Right forelimb (tissue), 1 donor: ENCODE measurements at regions not wholly inside any gene's neighbourhood (a gene's known extent, or its start where the extent isn't known, plus 50 kb on each side); places are given as distances from the start of the nearest gene placed in this dataset.
"Not testable (repeated sequence)": the region's sequence is repeated elsewhere in the genome, so short reads cannot be mapped to it uniquely, and the experiment has no call there.

ENCODE experiments used
- DNase-seq: peaks from one replicate; pipeline ENCODE4 v3.0.0-alpha.2; 2018

GRCh38 chr6:40146902-40147301, 212.6 kb upstream of the MOCS1 start:
- no peak for DNase-seq

- no peak for DNase-seq
These were observed 205.2 kb upstream of the MOCS1 start for GRCh38 chr6:40139447-40139846.

- no peak for DNase-seq
These were observed 204.0 kb upstream of the MOCS1 start for GRCh38 chr6:40138273-40138720.

DNA sequence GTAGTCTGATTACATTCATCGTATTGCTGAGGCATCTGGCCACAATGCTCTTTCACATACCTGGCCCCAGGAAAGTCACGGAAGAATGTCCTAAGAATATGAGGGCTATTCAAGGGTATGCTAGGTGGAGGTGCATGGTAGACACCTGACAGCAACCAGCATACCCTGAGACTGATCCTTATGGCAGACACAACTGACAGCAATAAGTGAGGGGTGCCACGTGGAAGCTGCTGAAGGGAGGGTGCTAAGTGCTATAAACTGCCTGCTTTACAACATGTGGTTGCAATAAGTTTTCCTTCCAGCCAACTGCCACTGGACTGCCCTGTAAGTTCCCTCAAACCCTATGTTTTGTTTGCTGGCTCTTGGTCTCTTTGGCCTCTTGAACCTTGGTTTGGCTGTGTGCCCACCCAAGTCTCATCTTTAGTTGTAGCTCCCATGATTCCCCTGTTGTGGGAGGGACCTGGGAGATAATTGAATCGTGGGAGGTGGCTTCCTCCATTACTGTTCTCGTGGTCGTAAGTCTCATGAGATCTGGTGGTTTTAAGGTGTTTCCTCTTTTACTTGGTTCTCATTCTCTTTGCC, 201.3 kb upstream of the MOCS1 start:
- DNase-seq: no peak

- not testable (repeated sequence) for DNase-seq
These were observed 199.7 kb upstream of the MOCS1 start for GRCh38 chr6:40133981-40134380.

GRCh38 chr6:40131675-40132074, 197.4 kb upstream of the MOCS1 start:
- no peak for DNase-seq

GRCh38 chr6:40128127-40128526, 193.9 kb upstream of the MOCS1 start:
- no peak for DNase-seq

- DNase-seq: no peak
These were observed 191.6 kb upstream of the MOCS1 start for GRCh38 chr6:40125680-40126394.

GRCh38 chr6:40124924-40125323, 190.7 kb upstream of the MOCS1 start:
- DNase-seq: no peak

DNA sequence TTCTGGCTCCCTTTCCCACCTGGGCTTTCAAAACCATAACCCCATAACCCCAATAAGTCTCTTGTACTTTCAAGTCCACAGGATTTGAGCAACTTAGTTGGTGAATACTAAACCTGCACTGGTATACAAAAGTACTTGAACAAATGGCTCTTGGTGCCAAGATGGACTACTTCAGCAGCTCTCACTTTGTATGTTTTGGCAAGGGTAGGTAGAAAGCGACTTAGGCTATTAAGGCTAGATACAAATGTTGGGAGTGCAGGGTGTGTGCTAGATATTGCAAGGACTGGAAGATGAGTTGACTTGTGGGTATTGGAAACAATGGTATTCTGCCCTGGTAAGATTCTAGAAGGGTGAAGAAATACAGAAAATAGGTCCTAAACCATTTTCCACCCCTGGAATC, 182.6 kb upstream of the MOCS1 start:
- no peak for DNase-seq

DNA sequence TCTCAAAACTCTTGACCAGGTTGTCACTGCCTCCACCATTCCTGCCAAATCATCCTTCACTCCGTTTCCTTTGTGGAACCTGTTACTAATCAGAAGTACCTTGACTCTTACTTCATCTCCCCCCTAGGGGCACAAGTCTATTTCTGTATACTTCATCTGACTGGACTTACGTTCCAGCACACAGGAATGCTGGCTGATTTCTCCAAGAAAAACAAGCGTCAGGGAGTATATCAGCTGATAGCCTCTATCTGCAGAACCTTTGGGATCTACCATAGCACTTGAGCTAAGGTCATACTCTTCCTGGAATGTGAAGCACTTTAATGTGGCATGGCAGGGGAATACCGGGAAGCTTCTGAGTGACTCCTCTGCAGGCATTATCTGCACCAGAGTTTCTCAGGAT, 178.1 kb upstream of the MOCS1 start:
- DNase-seq: no peak

DNA sequence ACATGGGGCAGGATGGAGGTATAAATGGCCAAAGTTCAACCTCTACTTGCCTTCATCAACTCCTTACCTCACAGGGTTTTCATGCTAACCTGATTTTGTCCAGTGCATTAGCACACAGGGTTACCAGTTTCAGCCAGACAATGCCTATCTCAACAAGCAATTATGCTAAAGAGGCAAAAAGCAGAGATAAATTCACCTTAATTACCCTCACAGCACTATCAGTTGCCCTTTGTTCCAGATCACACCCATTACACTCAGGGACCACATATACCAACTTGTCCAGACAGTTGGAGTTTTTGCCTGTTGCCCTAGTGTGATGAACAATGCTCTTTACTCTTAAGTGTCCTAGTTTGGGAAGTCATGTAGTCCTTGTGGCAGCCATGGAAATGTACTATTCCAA, 174.5 kb upstream of the MOCS1 start:
- DNase-seq: no peak

GRCh38 chr6:40106840-40107239, 172.6 kb upstream of the MOCS1 start:
- DNase-seq: no peak

- no peak for DNase-seq
These were observed 164.5 kb upstream of the MOCS1 start for GRCh38 chr6:40098774-40099173.

GRCh38 chr6:40097590-40097989, 163.3 kb upstream of the MOCS1 start:
- no peak for DNase-seq

GRCh38 chr6:40083141-40083920, 149.1 kb upstream of the MOCS1 start:
- DNase-seq: no peak

- no peak for DNase-seq
These were observed 148.2 kb upstream of the MOCS1 start for GRCh38 chr6:40082278-40083043.

GRCh38 chr6:40077736-40078135, 143.5 kb upstream of the MOCS1 start:
- DNase-seq: no peak

- no peak for DNase-seq
These were observed 143.1 kb upstream of the MOCS1 start for GRCh38 chr6:40077315-40077714.

- no peak for DNase-seq
These were observed 140.9 kb upstream of the MOCS1 start for GRCh38 chr6:40075056-40075590.

- no peak for DNase-seq
These were observed 140.2 kb upstream of the MOCS1 start for GRCh38 chr6:40074306-40075055.

DNA sequence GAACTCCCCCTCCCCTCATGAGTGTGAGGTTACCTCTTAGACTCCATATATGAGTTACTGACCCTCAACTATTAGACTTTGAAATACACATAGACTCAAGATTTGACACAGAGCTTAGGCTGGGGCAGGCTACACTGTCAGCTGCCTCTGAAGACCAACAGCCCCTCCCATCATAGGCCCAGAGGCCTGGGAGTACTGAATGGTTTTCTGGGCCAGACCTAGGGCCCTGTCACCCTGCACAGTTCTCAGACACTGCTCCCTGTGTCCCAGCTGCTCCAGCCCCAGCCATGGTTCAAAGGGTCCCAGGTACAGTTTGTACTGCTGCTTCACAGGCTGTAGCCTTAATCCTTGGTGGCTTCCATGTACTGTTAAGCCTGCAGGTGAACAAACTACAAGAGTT, 132.1 kb upstream of the MOCS1 start:
- no peak for DNase-seq
